DND-41 (cell line): ENCODE measurements at regions not wholly inside any gene's neighbourhood (a gene's known extent, or its start where the extent isn't known, plus 50 kb on each side); places are given as distances from the start of the nearest gene placed in this dataset.

ENCODE experiments used
- ATAC-seq: fragments of 200-7000 bp; cut with Tn5 transposase; 3 replicates; pipeline ENCODE4 v1.9.1; 2021; ENCODE audit warnings: low read depth; ENCODE audit not compliant: insufficient read depth
- DNase-seq: peaks from one replicate; pipeline ENCODE4 v3.0.0-alpha.2; 2020
- H2AFZ ChIP-seq: 2 replicates; pipeline ENCODE4 v1.6.0; 2012; ENCODE audit warnings: low read depth, low read length
- H3K27ac ChIP-seq: 2 replicates; pipeline ENCODE4 v1.5.1; 2012; ENCODE audit warnings: low read length, inconsistent platforms
- H3K27me3 ChIP-seq: fragments of 200-600 bp; sonication (generic); 2 replicates; pipeline ENCODE4 v1.6.0; 2012; ENCODE audit warnings: low read length, mild to moderate bottlenecking, inconsistent platforms; ENCODE audit not compliant: insufficient read depth, poor library complexity
- H3K36me3 ChIP-seq: 2 replicates; pipeline ENCODE4 v1.5.1; 2012; ENCODE audit warnings: low read length, inconsistent platforms; ENCODE audit not compliant: insufficient read depth
- H3K4me1 ChIP-seq: 2 replicates; pipeline ENCODE4 v1.5.1; 2012; ENCODE audit warnings: mild to moderate bottlenecking, low read length; ENCODE audit not compliant: insufficient read depth
- H3K4me2 ChIP-seq: 2 replicates; pipeline ENCODE4 v1.6.0; 2012; ENCODE audit warnings: mild to moderate bottlenecking, moderate library complexity, low read length, inconsistent platforms; ENCODE audit not compliant: insufficient read depth
- H3K4me3 ChIP-seq, 2 experiments: fragments of 200-600 bp in 1 of 2; shearing (Covaris generic) in 1 of 2; 2 replicates each; pipeline ENCODE4 v1.5.1; 2012 to 2016; ENCODE audit warnings: inconsistent platforms in 2 of 2, low read length in 2 of 2, mild to moderate bottlenecking in 2 of 2, low read depth in 1 of 2, moderate library complexity in 1 of 2
- H3K79me2 ChIP-seq: 2 replicates; pipeline ENCODE4 v1.6.0; 2012; ENCODE audit warnings: low read length, inconsistent platforms; ENCODE audit not compliant: insufficient read depth
- H3K9ac ChIP-seq: 2 replicates; pipeline ENCODE4 v1.6.0; 2012; ENCODE audit warnings: low read depth, mild to moderate bottlenecking, inconsistent platforms, low read length, moderate library complexity
- H3K9me3 ChIP-seq: 2 replicates; pipeline ENCODE4 v1.5.1; 2012; ENCODE audit warnings: low read length, moderate library complexity, mild to moderate bottlenecking, inconsistent platforms; ENCODE audit not compliant: insufficient read depth, severe bottlenecking
- H4K20me1 ChIP-seq: 2 replicates; pipeline ENCODE4 v1.6.0; 2012; ENCODE audit warnings: low read length; ENCODE audit not compliant: insufficient read depth
- CTCF ChIP-seq: IDR thresholded peaks from 2 replicates; pipeline ENCODE4 v1.5.1; 2012; ENCODE audit warnings: borderline replicate concordance, low read length, moderate library complexity, mild to moderate bottlenecking; ENCODE audit not compliant: poor library complexity, severe bottlenecking; ENCODE audit errors: extremely low read depth
- EZH2 ChIP-seq: IDR thresholded peaks from 3 replicates; pipeline ENCODE4 v1.6.1; 2012; ENCODE audit warnings: borderline replicate concordance, low read depth, mild to moderate bottlenecking, moderate library complexity, low read length, inconsistent platforms; ENCODE audit not compliant: severe bottlenecking

GRCh38 chr11:119907878-119908572 lies 179.0 kb upstream of the NECTIN1 start:
- no peaks in the 10 kb centered on the region for H4K20me1 ChIP-seq
- H2AFZ ChIP-seq: no peak overlapping the region
- no peak overlapping the region for H3K4me3 ChIP-seq
- TF ChIP-seq CTCF (no peak), EZH2 (no peak)
- DNase-seq: no peak
- no peak overlapping the region for H3K9ac ChIP-seq
- no peak for ATAC-seq
- H3K4me1 ChIP-seq: no peaks in the 10 kb centered on the region
- H3K79me2 ChIP-seq: no peaks in the 10 kb centered on the region
- H3K9me3 ChIP-seq: no peaks in the 10 kb centered on the region
- H3K27me3 ChIP-seq: peaks cover 15% of the 10 kb centered on the region
- H3K4me2 ChIP-seq: no peak overlapping the region
- H3K36me3 ChIP-seq: no peaks in the 10 kb centered on the region
- no peak overlapping the region for H3K27ac ChIP-seq

GRCh38 chr11:119907122-119907851 lies 178.3 kb upstream of the NECTIN1 start:
- H3K79me2 ChIP-seq: no peaks in the 10 kb centered on the region
- H2AFZ ChIP-seq: no peak overlapping the region
- H3K27me3 ChIP-seq: peaks cover 16% of the 10 kb centered on the region
- DNase-seq (no peak), ATAC-seq (no peak)
- no peaks in the 10 kb centered on the region for H3K9me3 ChIP-seq
- H3K9ac ChIP-seq: no peak overlapping the region
- H3K4me1 ChIP-seq: no peaks in the 10 kb centered on the region
- H3K4me2 ChIP-seq: no peak overlapping the region
- H3K36me3 ChIP-seq: no peaks in the 10 kb centered on the region
- no peak for TF ChIP-seq EZH2
- TF ChIP-seq CTCF: no peak
- no peaks in the 10 kb centered on the region for H4K20me1 ChIP-seq
- H3K27ac ChIP-seq: no peak overlapping the region
- H3K4me3 ChIP-seq: no peak overlapping the region

- no peaks in the 10 kb centered on the region for H3K36me3 ChIP-seq
- H4K20me1 ChIP-seq: no peaks in the 10 kb centered on the region
- H2AFZ ChIP-seq: no peak overlapping the region
- no peak overlapping the region for H3K4me3 ChIP-seq
- no peaks in the 10 kb centered on the region for H3K4me1 ChIP-seq
- no peak overlapping the region for H3K9ac ChIP-seq
- H3K27ac ChIP-seq: no peak overlapping the region
- TF ChIP-seq CTCF: no peak
- ATAC-seq (no peak), DNase-seq (no peak)
- no peaks in the 10 kb centered on the region for H3K79me2 ChIP-seq
- H3K27me3 ChIP-seq: peaks cover 19% of the 10 kb centered on the region
- no peak overlapping the region for H3K4me2 ChIP-seq
- H3K9me3 ChIP-seq: no peaks in the 10 kb centered on the region
These were observed 177.4 kb upstream of the NECTIN1 start for GRCh38 chr11:119906376-119906775.
